HG03175 (cell line): ENCODE measurements at regions not wholly inside any gene's neighbourhood (a gene's known extent, or its start where the extent isn't known, plus 50 kb on each side); places are given as distances from the start of the nearest gene placed in this dataset.

Experiments
- ATAC-seq: cut with Tn5 transposase; IDR thresholded peaks from one replicate; pipeline ENCODE4 v1.9.1; 2021; ENCODE audit warnings: mild to moderate bottlenecking, moderate library complexity; ENCODE audit not compliant: unreplicated experiment

- no peak for ATAC-seq
These were observed 180.8 kb upstream of the CAMK1G start for GRCh38 chr1:209402697-209403096.

GRCh38 chr1:209403921-209404320 lies 179.6 kb upstream of the CAMK1G start:
- no peak for ATAC-seq

GRCh38 chr1:209404577-209404976 lies 178.9 kb upstream of the CAMK1G start:
- ATAC-seq: no peak

GRCh38 chr1:209405183-209405814 lies 178.2 kb upstream of the CAMK1G start:
- ATAC-seq: no peak

- ATAC-seq: no peak
These were observed 177.3 kb upstream of the CAMK1G start for GRCh38 chr1:209406168-209406567.

GRCh38 chr1:209406595-209406994 lies 176.9 kb upstream of the CAMK1G start:
- ATAC-seq: no peak

GRCh38 chr1:209409780-209410179 lies 173.7 kb upstream of the CAMK1G start:
- no peak for ATAC-seq

- ATAC-seq: no peak
These were observed 172.0 kb upstream of the CAMK1G start for GRCh38 chr1:209411491-209411929.

- no peak for ATAC-seq
These were observed 171.5 kb upstream of the CAMK1G start for GRCh38 chr1:209412036-209412435.

- no peak for ATAC-seq
These were observed 170.9 kb upstream of the CAMK1G start for GRCh38 chr1:209412566-209412965.

GRCh38 chr1:209413062-209413461 lies 170.5 kb upstream of the CAMK1G start:
- ATAC-seq: no peak

GRCh38 chr1:209414803-209415329 lies 168.6 kb upstream of the CAMK1G start:
- ATAC-seq: no peak

GRCh38 chr1:209416039-209416438 lies 167.5 kb upstream of the CAMK1G start:
- ATAC-seq: no peak

GRCh38 chr1:209416716-209417115 lies 166.8 kb upstream of the CAMK1G start:
- ATAC-seq: no peak

- ATAC-seq: no peak
These were observed 165.8 kb upstream of the CAMK1G start for GRCh38 chr1:209417761-209418160.

GRCh38 chr1:209420276-209420675 lies 163.2 kb upstream of the CAMK1G start:
- ATAC-seq: no peak

GRCh38 chr1:209421186-209421585 lies 162.3 kb upstream of the CAMK1G start:
- ATAC-seq: no peak

- ATAC-seq: no peak
These were observed 161.4 kb upstream of the CAMK1G start for GRCh38 chr1:209421978-209422680.

- ATAC-seq: no peak
These were observed 157.6 kb upstream of the CAMK1G start for GRCh38 chr1:209425959-209426358.

- no peak for ATAC-seq
These were observed 156.2 kb upstream of the CAMK1G start for GRCh38 chr1:209427277-209427676.

- ATAC-seq: no peak
These were observed 155.7 kb upstream of the CAMK1G start for GRCh38 chr1:209427811-209428210.

GRCh38 chr1:209428241-209428921 lies 155.1 kb upstream of the CAMK1G start:
- ATAC-seq: no peak
